HG03460 (cell line): ENCODE measurements at regions not wholly inside any gene's neighbourhood (a gene's known extent, or its start where the extent isn't known, plus 50 kb on each side); places are given as distances from the start of the nearest gene placed in this dataset.

ENCODE experiments used
- ATAC-seq: cut with Tn5 transposase; IDR thresholded peaks from one replicate; pipeline ENCODE4 v1.9.1; 2021; ENCODE audit not compliant: unreplicated experiment

GRCh38 chr2:199136242-199136641, 321.5 kb downstream of the SATB2 start:
- ATAC-seq = no peak

- no peak for ATAC-seq
Observed at GRCh38 chr2:199131876-199132275, 325.9 kb downstream of the SATB2 start.

- ATAC-seq = no peak
Observed at GRCh38 chr2:199131136-199131655, 326.5 kb downstream of the SATB2 start.

- ATAC-seq = no peak
Observed at GRCh38 chr2:199130501-199130900, 327.2 kb downstream of the SATB2 start.

GRCh38 chr2:199128476-199129229, 329.1 kb downstream of the SATB2 start:
- no peak for ATAC-seq

GRCh38 chr2:199119796-199120195, 337.9 kb downstream of the SATB2 start:
- no peak for ATAC-seq

- ATAC-seq = no peak
Observed at GRCh38 chr2:199118673-199119112, 339.0 kb downstream of the SATB2 start.

- ATAC-seq = no peak
Observed at GRCh38 chr2:199115169-199115568, 342.6 kb downstream of the SATB2 start.

GRCh38 chr2:199113111-199113510, 344.6 kb downstream of the SATB2 start:
- ATAC-seq = no peak

GRCh38 chr2:199111458-199111857, 346.3 kb downstream of the SATB2 start:
- ATAC-seq = no peak

GRCh38 chr2:199108056-199108455, 349.7 kb downstream of the SATB2 start:
- no peak for ATAC-seq

- ATAC-seq = no peak
Observed at GRCh38 chr2:199105826-199106225, 351.9 kb downstream of the SATB2 start.

GRCh38 chr2:199101487-199101886, 356.3 kb downstream of the SATB2 start:
- ATAC-seq = no peak

GRCh38 chr2:199100326-199101110, 357.2 kb downstream of the SATB2 start:
- no peak for ATAC-seq

GRCh38 chr2:199092419-199092818, 365.3 kb downstream of the SATB2 start:
- ATAC-seq = no peak

GRCh38 chr2:199085261-199085660, 372.5 kb downstream of the SATB2 start:
- no peak for ATAC-seq

GRCh38 chr2:199070322-199070949, 387.3 kb downstream of the SATB2 start:
- ATAC-seq = no peak

- ATAC-seq = no peak
Observed at GRCh38 chr2:199064201-199064600, 393.5 kb downstream of the SATB2 start.

GRCh38 chr2:199057936-199058335, 399.8 kb downstream of the SATB2 start:
- no peak for ATAC-seq

- no peak for ATAC-seq
Observed at GRCh38 chr2:199055336-199055735, 402.4 kb downstream of the SATB2 start.

GRCh38 chr2:199042660-199043379, 414.9 kb downstream of the SATB2 start:
- ATAC-seq = no peak
